ENCODE measurements at regions not wholly inside any gene's neighbourhood (a gene's known extent, or its start where the extent isn't known, plus 50 kb on each side); places are given as distances from the start of the nearest gene placed in this dataset.

DNA sequence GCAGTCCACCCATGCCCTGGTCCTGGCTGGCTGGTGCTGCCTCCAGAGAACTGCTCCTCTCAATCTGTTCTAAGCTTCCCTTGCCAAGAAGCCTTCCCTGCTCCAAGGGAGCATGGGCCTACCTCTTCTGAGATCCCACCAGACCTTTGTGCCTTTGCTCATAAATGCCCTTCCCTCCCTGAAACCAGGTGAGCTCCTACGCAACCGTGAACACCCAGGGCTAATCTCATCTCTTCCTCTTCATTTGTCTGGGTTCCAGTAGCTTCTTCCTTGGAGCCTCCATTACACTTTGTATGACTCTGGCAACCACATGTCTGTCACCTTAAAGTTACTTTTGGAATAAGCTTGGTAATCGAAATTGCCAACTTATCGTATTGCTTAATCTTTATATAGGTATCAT lies 270.6 kb downstream of the PBX3 start:
- no peak for DNase-seq

DNA sequence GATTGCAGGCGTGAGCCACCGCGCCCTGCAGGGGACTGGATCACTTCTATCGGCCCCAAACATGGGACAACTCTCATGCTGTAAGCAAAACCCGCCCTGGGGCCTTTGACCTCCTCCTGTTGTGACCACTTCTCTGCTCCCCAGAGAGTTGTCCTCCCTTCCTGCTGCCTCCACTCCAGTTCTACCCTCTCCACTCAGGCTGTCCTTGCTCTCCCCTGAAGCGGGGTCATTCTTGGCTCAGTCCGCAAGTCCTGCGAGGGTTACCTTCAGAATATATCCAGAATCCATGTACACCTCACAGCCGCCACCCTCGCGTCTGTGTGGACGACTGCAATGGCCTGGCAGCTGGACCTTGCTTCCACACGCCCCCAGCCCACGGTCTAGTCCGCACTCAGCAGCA lies 273.7 kb downstream of the PBX3 start:
- DNase-seq, result no peak

DNA sequence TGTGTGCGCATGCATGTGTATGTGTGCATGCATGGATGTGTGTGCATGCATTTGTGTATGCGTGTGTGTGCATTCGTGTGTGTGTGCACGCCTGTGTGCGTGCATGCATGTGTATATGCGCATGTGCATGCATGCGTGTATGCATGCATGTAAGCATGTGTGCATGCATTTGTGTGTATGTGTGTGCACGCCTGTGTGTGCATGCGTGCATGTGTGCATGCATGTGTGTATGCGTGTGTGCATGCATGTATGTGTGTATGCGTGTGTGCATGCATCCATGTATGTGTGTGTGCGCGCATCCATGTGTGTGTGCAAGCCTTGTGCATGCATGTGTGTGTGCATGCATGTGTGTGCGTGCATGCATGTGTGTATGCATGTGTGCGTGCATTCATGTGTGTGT lies 276.8 kb downstream of the PBX3 start:
- no peak for DNase-seq

DNA sequence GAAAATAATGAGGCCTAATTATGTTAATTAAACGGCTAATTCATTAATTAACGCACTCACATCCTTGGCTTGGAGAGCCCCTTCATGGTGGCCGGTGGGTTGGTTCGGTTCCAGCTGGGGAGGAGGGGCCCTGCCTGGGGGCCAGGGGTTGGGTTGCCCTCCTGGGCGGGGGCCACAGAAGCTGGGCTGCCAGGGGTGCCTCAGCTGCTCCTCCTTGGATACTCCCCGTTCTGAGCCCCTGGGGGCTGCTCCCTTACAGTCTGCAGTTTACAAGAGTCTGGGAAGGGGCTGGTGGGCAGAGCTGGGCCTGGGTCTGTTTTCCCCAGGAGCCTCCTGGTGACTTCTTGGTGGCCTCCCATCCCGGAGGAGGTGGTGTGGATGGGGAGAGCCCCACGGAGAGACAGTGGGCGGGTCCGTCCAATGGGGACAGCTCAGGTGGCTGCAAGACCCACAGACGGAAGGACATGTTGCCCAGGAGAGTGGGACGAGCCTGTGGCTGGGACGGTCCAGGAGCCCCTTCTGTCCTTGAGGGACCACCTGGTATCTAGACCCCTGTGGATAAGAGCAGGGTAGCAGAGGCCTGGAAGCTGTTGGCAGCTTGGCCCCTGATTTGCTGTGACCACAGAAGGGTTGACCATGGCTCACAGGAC lies 277.5 kb downstream of the PBX3 start:
- DNase-seq, result no peak

DNA sequence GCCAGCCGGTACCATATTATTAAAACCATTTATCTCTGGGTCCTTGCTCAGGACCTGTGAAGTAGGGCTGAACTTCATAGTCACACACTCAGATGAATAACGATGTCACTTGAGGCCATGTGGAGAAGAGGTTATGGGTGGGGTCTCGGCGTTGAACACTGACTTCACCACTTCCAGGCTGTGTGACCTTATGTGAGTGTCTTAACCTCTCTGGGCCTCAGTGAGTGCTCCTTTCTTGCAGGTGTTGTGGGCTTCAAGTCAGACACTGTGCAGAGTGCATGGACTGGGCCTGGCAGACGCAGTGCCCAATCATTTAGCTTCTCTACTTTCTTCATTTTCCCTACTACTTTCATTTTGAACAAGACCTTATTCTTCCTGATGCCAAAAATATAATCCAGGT lies 278.8 kb downstream of the PBX3 start:
- no peak for DNase-seq

DNA sequence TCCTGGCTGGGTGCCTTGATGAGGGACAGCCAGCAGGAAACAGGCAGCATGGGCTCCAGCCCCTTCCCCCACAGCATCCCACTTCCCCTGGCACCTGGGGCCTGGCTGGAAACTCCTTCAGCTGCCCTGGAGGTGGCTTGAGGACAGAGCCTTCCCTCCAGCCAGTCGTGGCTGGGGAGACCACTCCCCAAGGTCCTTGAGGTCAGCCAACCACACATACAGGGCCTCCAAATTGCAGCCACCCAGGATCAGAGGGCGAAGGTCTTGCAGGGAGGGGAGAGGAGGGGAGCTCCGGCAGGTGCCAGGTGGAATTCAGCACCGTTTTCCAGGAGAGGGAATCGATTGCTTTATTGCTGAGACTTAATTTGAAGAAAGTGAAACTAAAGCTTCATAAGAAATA lies 280.4 kb downstream of the PBX3 start:
- DNase-seq, result no peak

DNA sequence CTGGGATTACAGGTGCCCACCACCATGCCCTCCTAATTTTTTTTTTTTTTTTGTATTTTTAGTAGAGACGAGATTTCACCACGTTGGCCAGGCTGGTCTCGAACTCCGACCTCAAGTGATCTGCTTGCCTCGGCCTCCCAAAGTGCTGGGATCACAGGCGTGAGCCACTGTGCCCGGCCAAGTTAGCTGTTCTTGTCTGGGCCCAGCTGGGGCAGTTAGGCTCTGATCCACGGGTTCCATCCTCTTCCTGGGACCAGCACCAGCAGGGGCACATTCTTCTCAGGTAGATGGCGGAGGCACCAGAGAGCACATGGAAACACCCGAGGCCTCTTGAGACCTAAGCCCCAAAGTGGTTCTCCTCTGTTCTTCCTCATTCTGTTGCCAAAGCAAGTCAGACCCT lies 281.6 kb downstream of the PBX3 start:
- DNase-seq, result no peak

DNA sequence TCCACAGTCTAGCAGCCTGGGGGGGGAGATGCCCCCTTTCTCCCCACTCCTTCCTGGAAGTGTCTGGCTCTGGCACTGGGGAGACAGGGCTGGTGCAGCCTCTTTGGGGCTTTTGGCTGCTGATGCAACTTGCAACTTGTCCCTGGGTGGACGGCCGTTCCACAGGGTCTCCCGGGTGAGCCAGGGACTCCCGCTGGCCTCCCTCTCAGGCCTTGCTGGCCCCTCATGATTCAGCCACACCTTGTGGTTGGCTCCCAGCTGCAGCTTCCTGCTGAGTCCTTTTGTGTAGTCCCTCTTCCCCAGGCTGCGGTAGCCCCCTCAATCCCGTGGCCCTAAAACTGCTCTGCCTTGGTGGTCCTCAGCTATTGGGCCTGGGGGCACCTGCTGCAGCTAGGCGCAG lies 283.5 kb downstream of the PBX3 start:
- no peak for DNase-seq

DNA sequence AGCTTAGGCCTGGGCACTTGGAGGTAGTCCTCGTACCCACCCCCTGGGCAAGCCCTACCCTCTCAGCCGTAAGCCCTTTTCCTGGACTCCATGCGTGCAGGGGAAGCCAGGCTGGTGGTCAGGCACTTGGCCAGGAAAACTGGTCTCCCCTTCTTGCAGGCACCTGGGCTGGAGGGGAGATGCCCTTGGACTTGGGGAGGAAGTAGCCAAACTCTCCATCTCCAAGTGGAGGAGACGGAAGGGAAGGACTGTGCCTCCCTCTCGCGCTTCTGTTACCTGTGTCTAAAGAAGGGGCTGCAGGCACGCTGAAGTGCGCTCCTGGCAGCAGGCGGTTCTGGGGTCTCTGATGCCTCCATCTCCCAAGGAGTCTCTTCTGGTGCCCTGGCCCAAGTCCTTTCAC lies 283.9 kb downstream of the PBX3 start:
- no peak for DNase-seq

DNA sequence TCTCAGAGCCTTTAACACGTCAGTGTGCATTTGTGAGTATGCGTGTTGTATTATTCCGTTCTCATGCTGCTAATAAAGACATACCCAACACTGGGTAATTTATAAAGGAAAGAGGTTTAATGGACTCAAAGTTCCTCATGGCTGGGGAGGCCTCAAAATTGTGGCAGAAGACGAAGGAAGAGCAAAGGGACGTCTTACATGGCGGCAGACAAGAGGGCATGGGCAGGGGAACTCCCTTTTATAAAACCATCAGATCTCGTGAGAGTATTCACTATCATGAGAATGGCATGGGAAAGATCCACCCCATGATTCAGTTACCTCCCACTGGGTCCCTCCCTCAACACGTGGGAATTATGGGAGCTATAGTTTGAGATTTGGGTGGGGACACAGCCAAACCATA lies 285.0 kb downstream of the PBX3 start:
- no peak for DNase-seq

DNA sequence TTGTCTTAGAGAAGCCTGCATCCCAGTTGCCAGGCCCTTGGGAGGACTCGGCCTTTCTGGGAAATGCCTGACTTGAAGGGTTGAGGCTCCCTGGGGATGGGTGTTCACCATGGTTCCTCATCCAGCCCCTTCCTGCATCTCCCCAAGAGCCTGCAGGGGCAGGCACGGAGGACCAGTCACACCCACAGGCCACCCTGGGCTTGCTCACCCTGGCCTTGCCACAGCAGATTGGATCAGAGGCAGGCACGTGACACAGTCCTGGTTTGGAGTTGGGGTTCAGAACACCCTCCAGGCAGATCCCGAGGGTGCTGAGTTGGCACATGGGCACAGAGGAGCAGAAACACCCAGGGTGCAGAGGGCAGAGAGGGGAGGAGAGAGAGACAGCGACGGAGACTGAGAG lies 286.1 kb downstream of the PBX3 start:
- DNase-seq, result no peak

DNA sequence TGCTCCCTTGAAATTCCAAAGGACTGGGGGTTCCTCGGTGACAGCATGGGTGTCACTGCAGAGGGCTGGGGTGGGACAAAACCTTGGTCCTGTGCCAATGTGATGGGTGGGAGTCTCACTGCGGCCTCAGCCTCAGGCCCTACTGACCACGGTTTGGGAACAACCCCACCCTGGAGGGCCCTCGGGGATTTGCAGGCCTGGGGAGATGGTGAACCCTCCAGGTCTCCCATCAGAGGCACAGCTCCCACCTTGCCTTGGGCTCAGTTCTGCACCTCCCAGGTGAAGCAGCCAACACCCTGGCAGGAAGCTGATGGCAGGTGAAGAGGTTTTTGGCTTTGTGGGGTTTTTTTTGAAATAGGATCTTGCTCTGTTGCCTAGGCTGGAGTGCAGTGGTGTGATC lies 286.8 kb downstream of the PBX3 start:
- DNase-seq, result no peak

DNA sequence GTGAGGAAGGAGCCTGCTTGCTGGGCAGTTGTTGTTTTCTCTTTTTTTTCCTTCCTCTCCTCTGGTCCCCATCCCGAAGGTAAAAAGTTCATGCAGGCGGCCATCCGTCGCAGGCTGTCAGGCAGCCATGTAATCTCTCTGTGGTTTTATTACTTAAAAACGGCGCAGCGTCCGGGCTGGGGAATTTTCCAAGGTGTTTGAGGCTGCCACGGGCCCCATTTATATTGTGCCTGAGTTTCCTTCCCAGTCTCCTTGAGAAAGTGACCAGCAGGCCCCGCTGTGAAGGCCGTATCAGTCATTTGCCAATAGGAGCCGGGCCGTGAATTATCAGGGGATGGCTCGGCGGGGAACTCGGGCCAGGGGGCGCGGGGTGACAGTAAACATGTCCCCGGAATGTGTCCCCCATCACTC lies 289.7 kb downstream of the PBX3 start:
- DNase-seq, result no peak

DNA sequence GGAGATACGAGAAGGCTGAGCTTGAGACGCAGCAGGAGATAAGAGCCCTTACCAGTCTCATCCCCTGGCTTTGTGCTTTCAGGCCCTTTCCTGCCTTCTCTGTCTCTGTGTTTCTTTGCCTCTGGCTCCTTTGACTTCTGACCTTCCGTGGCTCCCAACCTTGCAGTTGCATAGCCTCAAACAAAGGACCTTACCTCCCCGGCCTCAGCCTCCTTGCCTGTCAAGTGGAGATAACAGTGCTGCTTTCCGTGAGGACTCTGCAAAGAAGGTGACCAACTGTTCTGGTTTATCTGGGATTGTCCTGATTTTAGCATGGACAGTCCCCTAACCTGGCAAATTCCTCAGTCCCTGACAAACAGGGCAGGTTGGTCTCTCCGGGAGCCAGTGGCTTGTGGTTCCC lies 287.8 kb upstream of the MVB12B start:
- DNase-seq, result no peak

DNA sequence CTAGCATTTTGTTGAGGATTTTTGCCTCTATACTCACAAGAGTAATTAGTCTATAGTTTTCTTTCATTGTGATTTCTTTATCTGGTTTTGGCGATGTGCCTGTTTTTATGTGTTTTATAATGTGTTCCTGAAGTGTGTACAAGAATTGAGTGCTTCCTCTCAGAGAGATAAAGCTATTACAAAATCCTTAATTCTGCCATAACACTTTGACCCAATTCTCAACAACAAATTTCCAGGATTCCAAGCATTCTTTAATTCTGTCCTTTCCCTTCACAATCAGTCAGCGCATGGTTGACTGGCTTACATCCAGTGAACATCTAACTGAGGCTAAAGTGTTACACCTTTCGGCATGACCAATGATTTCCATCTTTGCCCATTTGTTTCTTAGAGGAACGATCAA lies 282.9 kb upstream of the MVB12B start:
- no peak for DNase-seq

DNA sequence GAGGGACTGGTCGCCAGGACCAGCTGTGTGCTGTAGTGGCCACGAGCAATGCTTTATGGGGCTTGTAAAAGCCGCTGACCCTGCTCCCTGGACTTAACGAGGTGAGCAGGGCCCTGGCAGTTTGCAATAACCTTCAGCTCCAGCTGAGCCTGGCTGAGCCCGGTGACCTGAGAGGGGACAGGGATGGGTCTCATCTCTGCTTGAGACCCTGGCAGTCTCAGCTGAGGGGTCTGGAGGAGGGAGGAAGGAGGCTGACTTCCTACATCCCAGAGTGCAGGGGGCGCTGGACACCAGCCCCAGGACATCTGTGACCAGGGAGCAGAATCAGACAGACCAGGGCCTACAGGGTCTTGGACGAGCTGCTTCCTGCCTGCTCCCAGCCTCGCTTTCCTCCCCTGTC lies 277.5 kb upstream of the MVB12B start:
- no peak for DNase-seq

DNA sequence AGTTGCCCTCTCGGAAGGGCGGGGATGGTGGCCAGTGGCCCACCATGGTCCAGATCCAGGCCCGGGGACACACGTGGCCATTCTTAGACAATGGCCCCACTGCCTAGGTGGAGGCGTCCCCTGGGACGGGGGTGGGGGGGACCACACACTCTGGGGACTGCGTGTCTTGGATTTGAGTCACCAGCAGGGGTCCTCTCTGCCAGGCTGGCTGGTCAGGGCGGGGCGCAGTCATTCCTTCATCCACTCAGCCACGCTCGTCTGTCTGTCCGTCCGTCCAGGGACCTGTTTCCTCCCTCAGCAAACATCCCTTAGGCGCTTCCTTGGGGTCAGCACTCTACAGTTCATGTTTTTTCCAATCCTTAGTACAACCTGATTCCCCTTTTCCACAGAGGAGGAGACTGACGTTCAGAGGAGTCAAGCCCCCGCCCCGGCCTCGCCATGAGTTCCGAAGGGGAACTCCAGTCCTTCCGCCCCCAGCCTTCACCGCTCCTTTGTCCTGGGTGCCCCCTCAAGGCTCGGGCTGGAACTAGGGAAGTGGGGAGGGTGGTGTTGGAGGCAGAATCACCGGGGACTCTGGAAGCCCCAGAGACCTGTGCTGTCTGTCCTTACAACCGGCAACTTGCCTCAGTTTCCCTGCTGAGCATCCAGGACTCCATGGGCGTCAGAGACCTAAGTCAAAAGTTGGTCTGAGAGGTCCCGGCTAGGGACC lies 276.6 kb upstream of the MVB12B start:
- DNase-seq, result no peak

DNA sequence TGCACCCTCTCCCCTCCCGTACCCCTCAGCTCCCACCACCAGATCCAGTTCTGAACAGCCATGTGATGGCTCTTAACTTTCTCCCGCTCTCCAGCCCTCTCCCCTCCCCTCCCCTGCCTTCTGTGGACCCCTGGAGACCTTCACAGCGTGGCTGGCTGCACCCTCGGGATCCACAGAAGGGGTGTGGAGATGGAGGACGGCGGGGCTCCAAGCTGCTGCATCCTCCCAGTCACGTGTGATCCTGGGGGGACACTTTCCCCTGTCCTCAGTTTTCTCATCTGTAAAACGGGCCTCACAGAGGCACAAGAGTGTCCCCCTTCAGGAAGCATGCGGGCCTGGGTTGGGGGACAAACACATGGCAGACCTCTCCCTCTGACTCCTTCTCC lies 276.0 kb upstream of the MVB12B start:
- no peak for DNase-seq

DNA sequence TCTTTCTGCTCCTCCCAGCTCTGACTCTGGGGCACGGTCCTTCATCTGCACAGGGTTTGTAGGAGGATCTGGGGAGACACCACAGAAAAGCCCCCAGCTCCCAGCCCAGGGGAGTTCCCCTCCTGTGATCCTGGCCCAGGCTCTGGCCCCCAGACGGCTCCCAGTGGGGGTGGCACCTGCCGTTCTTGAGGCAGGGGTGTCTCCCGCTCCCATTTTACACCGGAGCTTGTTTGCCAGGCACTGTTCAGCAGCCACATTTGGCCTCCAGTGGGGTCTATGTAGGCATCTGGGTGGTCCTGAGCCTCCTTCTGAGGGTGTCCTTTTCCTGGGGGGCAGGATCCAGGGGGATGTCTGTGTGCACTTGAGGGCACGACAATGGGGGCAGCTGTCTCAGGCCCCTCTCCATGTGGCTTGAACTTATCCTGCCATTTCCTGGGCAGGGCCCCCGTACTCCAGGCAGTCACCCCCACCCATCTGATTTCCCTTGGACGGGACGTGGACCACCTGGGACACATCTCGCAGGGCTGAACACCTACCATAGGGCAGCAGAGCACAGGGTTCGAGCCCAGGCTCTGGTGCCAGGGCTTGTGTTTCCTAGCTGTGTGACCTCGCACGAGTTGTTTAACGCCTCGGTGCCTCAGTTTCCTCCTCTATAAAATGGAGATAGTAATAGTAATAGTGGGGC lies 275.0 kb upstream of the MVB12B start:
- DNase-seq, result no peak

DNA sequence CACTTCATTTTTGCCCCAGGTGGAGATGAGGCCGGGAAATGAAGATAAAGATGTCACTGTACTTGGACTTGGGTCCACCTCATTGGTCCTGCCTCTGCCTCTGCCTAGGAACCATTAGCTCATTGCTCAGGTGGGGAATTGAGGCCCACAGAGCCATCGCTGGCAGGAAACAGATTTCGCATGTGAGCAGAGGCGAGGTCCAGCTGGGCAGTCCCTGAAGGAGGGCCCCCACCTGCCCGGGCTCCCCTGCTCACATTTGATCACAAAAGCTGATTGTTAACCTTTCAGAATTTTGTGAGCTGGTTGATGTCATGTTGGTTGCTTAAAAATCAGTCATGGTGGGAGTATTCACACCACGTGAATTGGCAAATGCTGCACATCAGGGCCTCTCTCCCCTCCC lies 273.8 kb upstream of the MVB12B start:
- DNase-seq, result no peak

DNA sequence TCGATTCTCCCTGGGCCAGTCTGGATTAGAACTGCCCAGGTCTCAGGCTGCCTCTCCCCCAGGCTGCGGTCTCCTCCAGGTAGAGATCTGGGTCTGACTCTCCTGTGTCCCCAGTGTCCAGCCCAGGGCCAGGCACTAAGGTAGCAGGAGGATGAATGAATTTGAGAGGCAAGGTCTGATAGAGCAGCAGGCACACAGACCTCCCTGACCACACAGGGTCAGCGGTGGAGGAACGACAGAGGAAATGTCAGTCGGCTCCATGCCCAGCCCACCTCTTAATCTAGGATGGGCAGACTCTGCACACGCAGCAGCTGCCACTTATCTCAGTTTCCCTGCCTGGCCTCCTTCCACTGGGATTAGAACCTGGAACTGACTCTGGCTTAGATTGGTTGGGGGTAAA lies 272.7 kb upstream of the MVB12B start:
- no peak for DNase-seq

DNA sequence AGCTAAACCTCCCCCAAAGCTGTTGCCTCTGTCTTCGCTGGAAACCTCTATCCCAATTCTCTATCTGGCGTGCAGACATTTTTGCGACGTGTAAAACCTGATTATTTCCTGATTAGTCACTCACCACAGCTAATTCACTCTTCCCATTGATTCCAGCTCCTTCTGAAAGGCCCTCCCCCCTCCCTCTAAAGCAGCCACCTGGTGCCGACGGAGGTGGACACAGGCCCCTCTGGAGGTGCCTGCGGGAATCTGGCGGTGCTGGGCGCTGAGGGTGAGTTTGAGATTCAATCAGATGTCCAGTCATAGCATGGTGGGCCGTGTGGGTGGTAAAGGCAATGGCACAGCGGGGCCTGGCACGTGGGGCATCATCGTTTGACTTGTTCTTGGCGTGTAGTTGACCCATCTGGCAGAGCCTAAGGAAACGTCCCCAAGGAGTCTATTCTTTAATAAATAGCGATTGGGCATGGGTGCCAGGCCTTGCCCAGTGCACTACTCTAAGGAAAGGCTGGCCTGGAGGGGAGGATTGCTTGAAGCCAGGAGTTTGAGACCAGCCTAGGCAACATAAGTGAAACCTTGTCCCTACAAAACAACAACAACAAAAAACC lies 271.1 kb upstream of the MVB12B start:
- DNase-seq, result no peak

DNA sequence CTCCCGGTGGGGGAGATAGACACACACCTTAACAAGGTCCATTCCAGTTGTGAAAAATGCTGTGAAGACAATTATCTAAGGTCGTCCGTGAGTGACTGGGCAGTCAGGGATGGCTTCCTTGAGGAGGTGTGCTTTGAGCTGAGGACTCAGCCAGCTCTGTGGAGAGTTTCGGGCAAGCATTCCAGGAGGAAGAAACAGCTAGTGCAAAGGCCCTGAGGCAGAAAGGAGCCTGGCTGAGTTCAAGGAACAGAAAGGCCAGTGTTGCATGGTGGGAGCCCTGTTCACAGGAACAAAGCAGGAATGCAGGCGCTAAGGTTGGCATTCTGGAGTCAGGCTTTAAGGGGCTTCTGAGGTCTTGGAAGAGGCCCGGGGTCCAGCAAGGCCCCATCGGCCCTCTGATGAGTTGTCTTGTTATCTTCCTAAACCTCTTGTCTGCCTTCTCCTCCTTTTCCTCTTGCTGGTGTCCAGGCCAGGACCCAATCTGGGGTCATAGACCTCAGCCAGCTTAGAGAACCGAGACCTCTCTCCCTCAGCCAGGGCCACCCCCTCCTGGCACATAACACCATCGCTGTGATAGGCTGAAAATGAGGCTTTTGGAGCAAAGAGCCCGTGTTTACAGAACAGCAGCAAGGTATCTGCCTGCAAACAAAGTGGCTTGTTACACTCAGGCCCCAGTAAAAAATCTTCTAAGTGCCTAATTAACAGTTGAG lies 270.2 kb upstream of the MVB12B start:
- no peak for DNase-seq

Data from NCI-H2081 treated with DMSO at 0.1 percent for 48 hours (cell line).